GM23338 (cell line): ENCODE measurements at regions not wholly inside any gene's neighbourhood (a gene's known extent, or its start where the extent isn't known, plus 50 kb on each side); places are given as distances from the start of the nearest gene placed in this dataset.

Experiments used
- ATAC-seq: fragments of 200-7000 bp; cut with Tn5 transposase; 3 replicates; pipeline ENCODE4 v1.9.1; 2020
- DNase-seq: peaks from one replicate; pipeline ENCODE4 v3.0.0-alpha.2; 2015; ENCODE audit warnings: low spot score
- H2AFZ ChIP-seq: fragments of 200-600 bp; sonication (generic); 2 replicates; pipeline ENCODE4 v1.8.0; 2016; ENCODE audit warnings: antibody characterized with exemption, mild to moderate bottlenecking, moderate library complexity
- H3F3A ChIP-seq: fragments of 200-600 bp; sonication (generic); replicated peaks from 2 replicates; pipeline ENCODE4 v1.8.0; 2017; ENCODE audit warnings: antibody characterized with exemption, mixed run types, low read depth
- H3K27ac ChIP-seq: fragments of 200-600 bp; sonication (generic); 2 replicates; pipeline ENCODE4 v1.6.1; 2016; ENCODE audit warnings: low read depth
- H3K27me3 ChIP-seq: fragments of 200-600 bp; sonication (generic); 2 replicates; pipeline ENCODE4 v1.8.0; 2016; ENCODE audit warnings: mild to moderate bottlenecking, mixed run types, moderate library complexity; ENCODE audit not compliant: insufficient read depth
- H3K36me3 ChIP-seq: fragments of 200-600 bp; sonication (generic); 2 replicates; pipeline ENCODE4 v1.8.0; 2016; ENCODE audit warnings: mild to moderate bottlenecking; ENCODE audit not compliant: insufficient read depth
- H3K4me1 ChIP-seq: fragments of 200-600 bp; sonication (generic); 2 replicates; pipeline ENCODE4 v1.8.0; 2016; ENCODE audit warnings: mild to moderate bottlenecking, moderate library complexity; ENCODE audit not compliant: insufficient read depth
- H3K4me2 ChIP-seq: fragments of 200-600 bp; sonication (generic); 2 replicates; pipeline ENCODE4 v1.7.1; 2017; ENCODE audit warnings: mixed run types
- H3K4me3 ChIP-seq: fragments of 200-600 bp; sonication (generic); 2 replicates; pipeline ENCODE4 v1.6.1; 2016; ENCODE audit warnings: mixed run types
- H3K79me2 ChIP-seq: fragments of 200-600 bp; sonication (generic); replicated peaks from 2 replicates; pipeline ENCODE4 v1.8.0; 2017; ENCODE audit warnings: mild to moderate bottlenecking; ENCODE audit not compliant: insufficient read depth
- H3K9me2 ChIP-seq: fragments of 200-600 bp; sonication (generic); 2 replicates; pipeline ENCODE4 v1.8.0; 2017; ENCODE audit not compliant: insufficient read depth
- H4K20me1 ChIP-seq: fragments of 200-600 bp; sonication (generic); replicated peaks from 2 replicates; pipeline ENCODE4 v1.8.0; 2017; ENCODE audit warnings: mild to moderate bottlenecking; ENCODE audit not compliant: insufficient read depth
- H3K27ac Mint-ChIP-seq: 2 replicates; pipeline ENCODE4 v1.8.0; 2020; ENCODE audit warnings: inconsistent platforms, mild to moderate bottlenecking, moderate library complexity, mixed read lengths
- H3K27me3 Mint-ChIP-seq: 3 replicates; pipeline ENCODE4 v1.8.0; 2022; ENCODE audit warnings: low read depth, mild to moderate bottlenecking, moderate library complexity, mixed read lengths, inconsistent platforms; ENCODE audit not compliant: insufficient read depth, poor library complexity
- H3K36me3 Mint-ChIP-seq: 3 replicates; pipeline ENCODE4 v1.8.0; 2021; ENCODE audit warnings: low read depth, mild to moderate bottlenecking, inconsistent platforms, moderate library complexity, mixed read lengths
- H3K4me1 Mint-ChIP-seq: 3 replicates; pipeline ENCODE4 v1.8.0; 2020; ENCODE audit warnings: mild to moderate bottlenecking, inconsistent platforms, mixed read lengths
- H3K4me3 Mint-ChIP-seq: 3 replicates; pipeline ENCODE4 v1.8.0; 2021; ENCODE audit warnings: moderate library complexity, mild to moderate bottlenecking, inconsistent platforms, mixed read lengths
- H3K9me3 Mint-ChIP-seq: 3 replicates; pipeline ENCODE4 v1.8.0; 2020; ENCODE audit warnings: moderate library complexity, mild to moderate bottlenecking, inconsistent platforms, mixed read lengths
- CREB1 ChIP-seq: fragments of 250-450 bp; sonication (Bioruptor Pico); IDR thresholded peaks from 2 replicates; pipeline ENCODE4 v1.5.0; 2020; ENCODE audit warnings: low read depth, mild to moderate bottlenecking, moderate library complexity
- EZH2 ChIP-seq: fragments of 200-600 bp; sonication (generic); IDR thresholded peaks from one replicate; pipeline ENCODE4 v1.8.0; 2017; ENCODE audit warnings: antibody characterized with exemption, mild to moderate bottlenecking, low read depth; ENCODE audit not compliant: unreplicated experiment
- EZH2phosphoT487 ChIP-seq: fragments of 200-600 bp; sonication (generic); IDR thresholded peaks from one replicate; pipeline ENCODE4 v1.8.1; 2018; ENCODE audit warnings: antibody characterized with exemption; ENCODE audit not compliant: unreplicated experiment
- JUNB ChIP-seq: IDR thresholded peaks from one replicate; pipeline ENCODE4 v1.6.1; 2016; ENCODE audit warnings: antibody characterized with exemption; ENCODE audit not compliant: unreplicated experiment
- NANOG ChIP-seq: IDR thresholded peaks from 2 replicates; pipeline ENCODE4 v1.6.1; 2016; ENCODE audit warnings: antibody characterized with exemption, borderline replicate concordance
- POLR2AphosphoS5 ChIP-seq: IDR thresholded peaks from 2 replicates; pipeline ENCODE4 v1.6.1; 2016; ENCODE audit warnings: antibody characterized with exemption, low read depth
- REST ChIP-seq: IDR thresholded peaks from one replicate; pipeline ENCODE4 v1.6.1; 2018; ENCODE audit warnings: antibody characterized with exemption; ENCODE audit not compliant: unreplicated experiment
- STAT1 ChIP-seq: IDR thresholded peaks from one replicate; pipeline ENCODE4 v1.6.1; 2016; ENCODE audit warnings: antibody characterized with exemption; ENCODE audit not compliant: unreplicated experiment
- ZNF114 ChIP-seq: fragments of 250-450 bp; sonication (Bioruptor Pico); IDR thresholded peaks from 2 replicates; pipeline ENCODE4 v1.5.0; 2020; ENCODE audit warnings: mild to moderate bottlenecking, moderate library complexity
- ZNF331 ChIP-seq: fragments of 250-450 bp; sonication (Bioruptor Pico); IDR thresholded peaks from 2 replicates; pipeline ENCODE4 v1.5.0; 2020; ENCODE audit warnings: low read depth, mild to moderate bottlenecking, moderate library complexity
- TF ChIP-seq, protein P1 (sequence below), 2 experiments: fragments of 200-600 bp in 1 of 2; sonication (generic) in 1 of 2; conservative IDR thresholded peaks; 2 replicates each; pipeline versions ENCODE4 v1.5.1 to v1.6.1; 2016 to 2017; ENCODE audit warnings: antibody characterized with exemption in 2 of 2, low read depth in 2 of 2, mild to moderate bottlenecking in 2 of 2, moderate library complexity in 1 of 2

DNA sequence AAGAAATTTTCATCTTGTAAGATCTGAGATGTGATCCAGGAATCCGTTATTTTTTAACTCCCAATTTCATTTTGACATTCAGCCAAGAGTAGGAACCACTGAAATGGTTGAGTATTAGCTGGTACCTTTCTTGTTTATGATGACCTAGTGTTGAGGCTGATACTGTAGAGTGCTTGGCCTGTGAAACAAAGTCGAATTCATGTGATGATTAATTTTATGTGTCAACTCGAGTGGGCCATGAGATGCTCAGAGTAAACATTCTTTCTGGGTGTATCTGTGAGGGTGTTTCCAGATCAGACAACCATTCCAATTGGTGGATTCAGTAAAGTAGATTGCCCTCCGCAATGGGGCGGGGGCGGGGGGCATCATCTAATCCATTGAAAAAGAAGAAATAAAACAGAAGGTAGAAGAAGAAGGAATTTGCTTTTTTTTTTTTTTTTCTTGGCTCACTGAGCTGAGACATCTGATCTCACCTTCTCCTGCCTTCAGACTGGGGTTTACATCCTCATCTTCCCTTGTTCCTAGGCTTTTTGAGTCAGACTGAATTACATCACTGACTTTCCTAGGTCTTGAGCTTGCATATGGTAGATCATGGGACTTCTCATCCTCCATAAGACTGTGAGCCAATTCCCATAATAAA is 264.6 kb upstream of the KCNJ16 start (continued):
- TF ChIP-seq, protein P1, sequence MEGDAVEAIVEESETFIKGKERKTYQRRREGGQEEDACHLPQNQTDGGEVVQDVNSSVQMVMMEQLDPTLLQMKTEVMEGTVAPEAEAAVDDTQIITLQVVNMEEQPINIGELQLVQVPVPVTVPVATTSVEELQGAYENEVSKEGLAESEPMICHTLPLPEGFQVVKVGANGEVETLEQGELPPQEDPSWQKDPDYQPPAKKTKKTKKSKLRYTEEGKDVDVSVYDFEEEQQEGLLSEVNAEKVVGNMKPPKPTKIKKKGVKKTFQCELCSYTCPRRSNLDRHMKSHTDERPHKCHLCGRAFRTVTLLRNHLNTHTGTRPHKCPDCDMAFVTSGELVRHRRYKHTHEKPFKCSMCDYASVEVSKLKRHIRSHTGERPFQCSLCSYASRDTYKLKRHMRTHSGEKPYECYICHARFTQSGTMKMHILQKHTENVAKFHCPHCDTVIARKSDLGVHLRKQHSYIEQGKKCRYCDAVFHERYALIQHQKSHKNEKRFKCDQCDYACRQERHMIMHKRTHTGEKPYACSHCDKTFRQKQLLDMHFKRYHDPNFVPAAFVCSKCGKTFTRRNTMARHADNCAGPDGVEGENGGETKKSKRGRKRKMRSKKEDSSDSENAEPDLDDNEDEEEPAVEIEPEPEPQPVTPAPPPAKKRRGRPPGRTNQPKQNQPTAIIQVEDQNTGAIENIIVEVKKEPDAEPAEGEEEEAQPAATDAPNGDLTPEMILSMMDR (conservative IDR thresholded peaks at IDR 0.05; ENCODE audit: low read depth in 2 of 2): no peak
- TF ChIP-seq ZNF114 (CRISPR knock-in tag): no peak
- TF ChIP-seq EZH2: no peak
- TF ChIP-seq POLR2AphosphoS5: no peak

- Histone ChIP-seq H3K4me3 (no peak overlapping the region), H2AFZ (no peak overlapping the region), H4K20me1 (no peaks in the 10 kb centered on the region), H3K4me1 (no peaks in the 10 kb centered on the region), H3K9me2 (no peaks in the 10 kb centered on the region), H3F3A (no peaks in the 10 kb centered on the region), H3K79me2 (no peaks in the 10 kb centered on the region), H3K27me3 (no peaks in the 10 kb centered on the region), H3K27ac (no peak overlapping the region), H3K4me2 (no peak overlapping the region), H3K36me3 (no peaks in the 10 kb centered on the region)
- Mint-ChIP-seq H3K9me3 (no peaks in the 10 kb centered on the region), H3K27me3 (no peaks in the 10 kb centered on the region), H3K36me3 (no peaks in the 10 kb centered on the region), H3K27ac (no peak overlapping the region), H3K4me3 (no peak overlapping the region), H3K4me1 (no peaks in the 10 kb centered on the region)
- no peak for TF ChIP-seq NANOG
- TF ChIP-seq REST: no peak
- no peak for TF ChIP-seq ZNF114 (CRISPR knock-in tag)
- TF ChIP-seq JUNB: no peak
- no peak for TF ChIP-seq CREB1
- TF ChIP-seq, protein P1 (conservative IDR thresholded peaks at IDR 0.05; ENCODE audit: low read depth in 2 of 2): no peak
- TF ChIP-seq POLR2AphosphoS5: no peak
- no peak for TF ChIP-seq ZNF331 (CRISPR knock-in tag)
- no peak for TF ChIP-seq STAT1
- TF ChIP-seq EZH2: no peak
- no peak for TF ChIP-seq EZH2phosphoT487
- ATAC-seq (no peak), DNase-seq (no peak)
Measured at GRCh38 chr17:69812240-69812837, 262.7 kb upstream of the KCNJ16 start.
